Activated CD4-positive, alpha-beta memory T cell treated with anti-CD3 and anti-CD28 coated beads, Interleukin-2, amount 10 ng/mL, durations not matched to agents 7 days and 5 days (primary cell): ENCODE measurements at regions not wholly inside any gene's neighbourhood (a gene's known extent, or its start where the extent isn't known, plus 50 kb on each side); places are given as distances from the start of the nearest gene placed in this dataset.
"Not testable (repeated sequence)": the region's sequence is repeated elsewhere in the genome, so short reads cannot be mapped to it uniquely, and the experiment has no call there.

Experiments
- CTCF ChIA-PET: fragments of 350-600 bp; sonication (Branson Sonifier 250); formaldehyde crosslinking; loops from one replicate; lab custom pipeline; 2021; ENCODE audit warnings: antibody characterized with exemption, inconsistent platforms; lab: Charles Lee
- POLR2A ChIA-PET: fragments of 350-600 bp; sonication (Branson Sonifier 250); formaldehyde crosslinking; loops from one replicate; lab custom pipeline; 2021; ENCODE audit warnings: antibody characterized with exemption; lab: Charles Lee
- DNase-seq: peaks from one replicate; pipeline ENCODE4 v3.0.0-alpha.2; 2020
- H3K27ac Mint-ChIP-seq: one replicate; pipeline ENCODE4 v1.8.0; 2021; ENCODE audit warnings: mild to moderate bottlenecking, mixed read lengths
- H3K27me3 Mint-ChIP-seq: one replicate; pipeline ENCODE4 v1.8.0; 2021; ENCODE audit warnings: mixed read lengths
- H3K36me3 Mint-ChIP-seq: one replicate; pipeline ENCODE4 v1.8.0; 2021; ENCODE audit warnings: low read depth, mixed read lengths
- H3K4me1 Mint-ChIP-seq: one replicate; pipeline ENCODE4 v1.8.0; 2021; ENCODE audit warnings: mixed read lengths
- H3K4me3 Mint-ChIP-seq: one replicate; pipeline ENCODE4 v1.8.0; 2021; ENCODE audit warnings: mild to moderate bottlenecking, mixed read lengths
- H3K9me3 Mint-ChIP-seq: one replicate; pipeline ENCODE4 v1.8.0; 2021; ENCODE audit warnings: mixed read lengths

DNA sequence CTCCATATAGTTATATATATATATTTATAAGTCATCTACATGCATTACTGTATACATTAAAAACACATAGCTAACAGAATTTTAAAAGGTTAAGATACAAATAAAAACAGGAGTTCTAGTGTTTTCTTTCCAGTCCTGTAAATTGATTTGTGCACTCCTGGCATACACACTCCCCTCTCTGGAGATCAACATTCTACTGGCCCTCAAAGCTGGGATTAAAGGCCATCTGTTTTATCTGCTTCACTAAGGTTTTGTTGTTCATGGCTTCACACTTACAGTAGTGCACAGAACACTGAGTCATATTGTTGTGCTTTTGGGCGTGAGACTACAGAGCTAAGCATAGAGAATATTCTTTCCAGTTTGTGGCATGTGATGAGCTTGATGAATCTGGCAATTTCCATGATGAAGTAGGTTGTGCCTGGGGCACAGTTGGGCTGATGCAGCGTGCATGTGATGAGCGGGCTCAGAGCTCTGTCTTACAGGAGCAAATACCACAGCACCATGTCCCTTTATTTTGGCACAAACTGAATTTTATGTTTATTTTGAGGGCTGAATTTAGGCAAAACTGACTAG, 98.2 kb downstream of the TAF11L14 start:
- no peak overlapping the region for H3K4me3 Mint-ChIP-seq
- peaks cover 2% of the 10 kb centered on the region for H3K9me3 Mint-ChIP-seq
- no peaks in the 10 kb centered on the region for H3K4me1 Mint-ChIP-seq
- ChIA-PET POLR2A (no interaction called here), CTCF (no interaction called here)
- H3K36me3 Mint-ChIP-seq, result no peaks in the 10 kb centered on the region
- no peak for DNase-seq
- no peak overlapping the region for H3K27ac Mint-ChIP-seq
- no peaks in the 10 kb centered on the region for H3K27me3 Mint-ChIP-seq

DNA sequence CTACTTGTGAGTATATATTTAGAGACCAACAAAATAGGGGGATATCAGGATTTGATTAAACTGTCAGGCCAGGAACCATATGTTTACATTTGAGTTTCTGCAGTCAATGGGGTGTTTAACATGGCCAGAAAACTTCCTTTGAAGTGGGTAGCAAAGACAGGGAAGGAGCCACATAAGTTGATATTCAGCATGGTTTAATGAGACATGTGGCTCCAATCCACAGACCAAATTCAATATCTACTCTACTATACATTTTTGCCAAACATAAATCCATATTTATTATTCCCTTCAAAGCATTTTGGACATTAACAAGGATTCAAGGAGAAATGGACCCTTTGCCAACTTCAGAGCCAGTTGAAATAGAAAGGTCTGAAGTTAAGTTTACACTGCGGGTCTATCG, 99.8 kb downstream of the TAF11L14 start:
- POLR2A ChIA-PET, result no interaction called here
- Mint-ChIP-seq H3K27me3 (no peaks in the 10 kb centered on the region), H3K4me3 (no peak overlapping the region)

DNA sequence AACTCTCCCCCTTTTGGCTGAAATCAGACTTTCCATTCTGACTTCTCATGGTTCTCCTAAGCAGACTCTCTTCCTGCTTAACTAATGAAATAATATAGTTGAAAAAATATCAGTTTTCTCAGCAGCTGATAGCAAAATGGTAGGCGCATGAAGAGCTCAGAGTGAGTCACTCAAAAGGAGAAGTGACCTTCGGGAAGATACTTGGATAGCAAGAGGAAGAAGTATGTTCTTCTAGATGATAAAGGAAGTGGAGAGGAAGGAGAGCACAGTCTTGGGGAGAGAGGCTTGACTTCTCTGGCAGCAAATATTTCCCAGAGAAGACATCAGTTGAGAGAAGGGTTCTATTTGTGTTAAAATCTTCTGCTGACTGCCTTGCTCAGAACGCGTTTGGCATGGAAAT, 101.5 kb downstream of the TAF11L14 start:
- H3K36me3 Mint-ChIP-seq, result no peaks in the 10 kb centered on the region
- H3K4me1 Mint-ChIP-seq, result no peaks in the 10 kb centered on the region
- H3K9me3 Mint-ChIP-seq, result peaks cover 8% of the 10 kb centered on the region
- H3K4me3 Mint-ChIP-seq, result no peak overlapping the region
- DNase-seq, result no peak
- no peak overlapping the region for H3K27ac Mint-ChIP-seq
- ChIA-PET POLR2A (no interaction called here), CTCF (no interaction called here)
- H3K27me3 Mint-ChIP-seq, result no peaks in the 10 kb centered on the region

More for the DNA sequence above, 99.8 kb downstream of the TAF11L14 start:
- no peaks in the 10 kb centered on the region for H3K4me1 Mint-ChIP-seq
- H3K27ac Mint-ChIP-seq, result no peak overlapping the region
- CTCF ChIA-PET, result no interaction called here
- peaks cover 6% of the 10 kb centered on the region for H3K9me3 Mint-ChIP-seq
- no peak for DNase-seq
- H3K36me3 Mint-ChIP-seq, result no peaks in the 10 kb centered on the region

DNA sequence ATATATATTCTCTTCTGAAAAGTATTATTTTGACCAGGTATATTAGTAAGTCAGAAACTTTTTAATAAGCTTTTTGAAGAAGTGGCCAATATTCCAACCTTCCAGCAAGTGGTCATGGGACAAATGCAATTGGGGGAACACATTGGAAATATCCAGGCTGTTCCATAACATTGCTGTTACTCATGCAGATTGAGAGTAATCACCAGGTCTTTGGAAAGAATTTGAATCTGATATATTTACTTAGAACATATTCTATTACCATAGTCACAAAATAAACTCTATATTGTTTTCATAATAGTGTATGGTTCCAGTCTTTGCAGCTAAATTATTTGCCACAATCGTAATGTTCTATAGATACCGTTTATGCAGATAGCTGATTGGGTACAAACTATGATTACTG, 102.8 kb downstream of the TAF11L14 start:
- Mint-ChIP-seq H3K27me3 (no peaks in the 10 kb centered on the region), H3K4me3 (no peak overlapping the region), H3K9me3 (peaks cover 8% of the 10 kb centered on the region), H3K27ac (no peak overlapping the region), H3K36me3 (no peaks in the 10 kb centered on the region), H3K4me1 (no peaks in the 10 kb centered on the region)
- POLR2A ChIA-PET, result no interaction called here
- CTCF ChIA-PET, result no interaction called here
- DNase-seq, result no peak

DNA sequence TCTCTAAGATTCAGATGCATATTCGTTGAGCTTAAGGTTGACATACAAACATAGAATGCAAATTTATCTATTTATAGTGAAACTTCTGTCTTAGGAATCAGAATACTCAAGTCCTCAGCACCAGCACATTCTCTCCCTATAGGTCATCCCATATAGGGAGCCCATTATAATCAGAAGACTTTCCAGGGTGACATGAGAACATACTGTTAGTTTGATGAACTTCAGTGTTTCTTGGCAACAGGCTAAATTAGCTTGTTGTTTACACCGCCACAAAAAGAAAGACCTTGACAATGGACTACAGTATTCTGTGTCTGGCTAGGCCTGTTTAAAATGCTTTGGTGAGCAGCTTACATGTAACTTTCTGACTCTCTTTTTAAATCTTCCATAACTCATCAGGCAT, 104.2 kb downstream of the TAF11L14 start:
- no peaks in the 10 kb centered on the region for H3K27me3 Mint-ChIP-seq
- H3K36me3 Mint-ChIP-seq, result no peaks in the 10 kb centered on the region
- H3K4me3 Mint-ChIP-seq, result no peak overlapping the region
- ChIA-PET CTCF (no interaction called here), POLR2A (no interaction called here)
- DNase-seq, result no peak
- no peak overlapping the region for H3K27ac Mint-ChIP-seq
- peaks cover 8% of the 10 kb centered on the region for H3K9me3 Mint-ChIP-seq
- no peaks in the 10 kb centered on the region for H3K4me1 Mint-ChIP-seq

DNA sequence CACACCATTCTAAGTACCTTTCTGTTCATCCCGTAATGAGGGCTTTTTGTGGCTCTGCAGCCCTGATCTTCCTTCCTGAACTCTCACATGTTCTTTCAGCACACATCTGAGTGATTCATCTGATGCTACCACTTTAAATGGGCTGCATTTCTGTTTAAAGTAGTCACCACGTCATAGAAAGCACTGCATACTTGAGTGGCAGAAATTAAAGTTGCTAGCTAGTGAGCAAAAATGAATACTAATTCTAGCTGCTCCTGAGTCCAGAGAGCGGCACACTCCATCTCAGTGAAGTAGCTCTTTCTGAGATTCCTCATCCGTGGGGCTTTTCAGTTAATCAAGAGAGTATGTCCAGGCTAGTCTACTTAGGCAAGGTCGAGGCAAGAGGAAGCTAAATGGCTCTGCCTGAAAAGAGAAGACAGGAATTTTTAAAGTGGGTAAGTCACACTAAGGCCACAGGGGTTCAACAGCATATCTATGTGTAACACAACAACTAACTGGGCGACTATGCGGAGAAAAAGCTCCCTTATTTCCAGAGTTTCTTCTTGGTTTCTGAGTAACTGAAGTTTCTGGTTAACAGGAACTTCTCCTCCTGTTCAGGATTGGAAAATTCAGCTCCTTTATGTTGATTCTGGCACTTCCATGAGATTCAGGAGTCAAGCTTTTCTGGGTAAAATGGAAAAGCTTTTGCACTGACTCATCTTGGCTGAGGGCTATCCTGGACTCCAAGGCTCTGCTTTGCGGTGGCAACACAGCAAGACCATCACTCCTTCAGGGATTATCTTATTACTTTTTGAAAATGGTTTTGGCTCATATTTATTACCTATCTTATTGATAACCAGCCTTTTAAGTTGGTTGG, 109.5 kb downstream of the TAF11L14 start:
- CTCF ChIA-PET, result no interaction called here
- POLR2A ChIA-PET, result no interaction called here
- Mint-ChIP-seq H3K36me3 (no peaks in the 10 kb centered on the region), H3K27ac (no peak overlapping the region), H3K4me3 (no peak overlapping the region), H3K4me1 (no peaks in the 10 kb centered on the region), H3K9me3 (peaks cover 13% of the 10 kb centered on the region), H3K27me3 (no peaks in the 10 kb centered on the region)
- DNase-seq, result no peak

DNA sequence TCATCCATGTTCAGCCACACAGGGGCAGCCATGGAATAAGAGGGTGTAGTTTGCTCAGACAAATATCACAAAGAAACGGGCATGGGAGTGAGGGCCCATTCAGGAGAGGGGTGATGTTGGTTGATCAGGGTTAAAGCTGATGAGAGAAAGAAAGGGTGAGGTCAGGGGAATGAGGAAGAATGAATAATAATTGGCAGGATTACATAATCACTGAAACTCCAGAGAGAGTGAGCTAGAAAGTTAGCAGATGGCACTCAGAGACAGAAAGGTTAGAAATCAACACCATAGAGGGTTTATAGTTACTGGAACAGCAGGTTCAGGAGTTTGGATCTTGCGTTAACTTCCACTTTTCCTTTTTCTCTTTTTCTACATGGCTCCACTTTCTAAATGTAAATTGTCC, 113.9 kb downstream of the TAF11L14 start:
- Mint-ChIP-seq H3K36me3 (no peaks in the 10 kb centered on the region), H3K27ac (no peak overlapping the region), H3K4me1 (no peaks in the 10 kb centered on the region), H3K27me3 (no peaks in the 10 kb centered on the region), H3K4me3 (no peak overlapping the region), H3K9me3 (peaks cover 8% of the 10 kb centered on the region)
- CTCF ChIA-PET, result no interaction called here
- DNase-seq, result no peak
- POLR2A ChIA-PET, result no interaction called here

DNA sequence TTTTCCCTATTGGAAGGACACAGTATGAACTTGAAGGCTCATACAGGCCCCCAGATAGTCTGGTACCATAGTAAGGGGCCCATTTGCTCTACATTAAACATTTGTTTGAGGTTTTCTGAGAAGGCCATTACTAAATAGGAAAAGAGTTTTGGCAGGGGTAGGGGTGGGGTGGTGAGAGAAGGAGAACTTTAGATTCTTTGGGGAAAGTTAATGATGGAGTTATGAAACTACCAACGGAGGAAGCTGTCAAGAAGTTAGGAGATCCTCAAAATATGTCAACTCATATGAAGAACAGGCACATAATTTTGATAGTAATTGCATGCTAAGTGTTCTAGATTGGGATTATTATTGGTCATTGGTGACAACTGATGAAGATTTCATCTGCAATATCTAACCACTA, 114.7 kb downstream of the TAF11L14 start:
- Mint-ChIP-seq H3K36me3 (no peaks in the 10 kb centered on the region), H3K27me3 (no peaks in the 10 kb centered on the region), H3K4me1 (no peaks in the 10 kb centered on the region), H3K27ac (no peak overlapping the region), H3K4me3 (no peak overlapping the region), H3K9me3 (peaks cover 3% of the 10 kb centered on the region)
- ChIA-PET POLR2A (no interaction called here), CTCF (no interaction called here)
- no peak for DNase-seq

DNA sequence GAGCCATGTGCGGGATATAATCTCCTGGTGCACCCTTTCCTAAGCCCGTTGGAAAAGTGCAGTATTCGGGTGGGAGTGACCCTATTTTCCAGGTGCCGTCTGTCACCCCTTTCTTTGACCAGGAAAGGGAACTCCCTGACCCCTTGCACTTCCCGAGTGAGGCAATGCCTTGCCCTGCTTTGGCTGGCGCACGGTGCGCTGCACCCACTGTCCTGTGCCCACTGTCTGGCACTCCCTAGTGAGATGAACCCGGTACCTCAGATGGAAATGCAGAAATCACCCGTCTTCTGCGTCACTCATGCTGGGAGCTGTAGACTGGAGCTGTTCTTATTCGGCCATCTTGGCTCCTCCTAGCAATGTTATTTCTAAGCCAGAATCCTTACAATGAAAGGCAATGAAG, 121.1 kb downstream of the TAF11L14 start:
- H3K9me3 Mint-ChIP-seq, result peaks cover 13% of the 10 kb centered on the region
- POLR2A ChIA-PET, DNase-seq, CTCF ChIA-PET, H3K27ac Mint-ChIP-seq, H3K27me3 Mint-ChIP-seq, H3K36me3 Mint-ChIP-seq, H3K4me3 Mint-ChIP-seq, H3K4me1 Mint-ChIP-seq: not testable (repeated sequence)

DNA sequence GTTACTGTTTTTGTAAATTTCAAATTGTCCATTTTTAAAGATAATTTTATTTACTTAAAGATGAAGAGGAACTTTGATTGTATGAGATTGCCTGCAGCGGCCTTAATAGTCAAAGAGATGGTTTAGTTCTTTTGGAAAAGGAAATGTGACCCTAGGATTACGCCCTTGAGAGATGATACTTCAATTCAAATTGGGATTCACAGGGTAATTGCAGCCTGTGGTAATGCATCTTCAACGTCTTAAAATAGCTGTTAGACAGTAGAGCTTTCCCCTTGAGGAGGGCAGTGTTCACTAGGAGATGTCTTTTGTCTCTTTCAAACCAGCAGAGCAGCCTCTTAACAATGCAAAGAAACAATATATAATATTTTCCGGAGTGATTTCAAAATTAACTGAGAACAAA, 127.1 kb downstream of the TAF11L14 start:
- CTCF ChIA-PET, result no interaction called here

DNA sequence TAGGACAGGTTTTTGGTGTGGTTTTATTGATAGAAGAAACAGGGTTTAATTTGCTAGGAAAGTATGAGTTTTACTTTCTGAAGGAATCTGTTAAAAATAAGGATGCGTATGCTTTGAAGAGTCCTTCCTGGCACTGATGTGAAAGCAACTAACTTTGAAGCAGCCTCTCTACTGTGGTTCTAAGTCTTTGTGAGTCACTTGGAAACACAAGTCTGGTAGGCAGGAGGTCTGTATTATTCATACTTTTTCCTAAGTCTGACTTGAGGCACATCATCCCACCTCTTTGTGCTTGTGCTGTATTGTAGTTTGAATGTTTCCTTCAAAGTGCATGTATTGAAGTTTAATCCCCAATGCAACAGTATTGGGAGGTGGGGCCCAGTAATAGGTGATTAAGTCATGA, 129.0 kb downstream of the TAF11L14 start:
- Mint-ChIP-seq H3K9me3 (peaks cover 14% of the 10 kb centered on the region), H3K27ac (no peak overlapping the region), H3K27me3 (no peaks in the 10 kb centered on the region), H3K4me1 (no peaks in the 10 kb centered on the region), H3K4me3 (no peak overlapping the region), H3K36me3 (no peaks in the 10 kb centered on the region)
- no peak for DNase-seq
- POLR2A ChIA-PET, result no interaction called here
- CTCF ChIA-PET, result no interaction called here

More for the DNA sequence above, 127.1 kb downstream of the TAF11L14 start:
- no peak overlapping the region for H3K4me3 Mint-ChIP-seq
- POLR2A ChIA-PET, result no interaction called here
- no peaks in the 10 kb centered on the region for H3K27me3 Mint-ChIP-seq
- H3K9me3 Mint-ChIP-seq, result peaks cover 15% of the 10 kb centered on the region
- H3K27ac Mint-ChIP-seq, result no peak overlapping the region
- no peaks in the 10 kb centered on the region for H3K36me3 Mint-ChIP-seq
- DNase-seq, result no peak
- H3K4me1 Mint-ChIP-seq, result no peaks in the 10 kb centered on the region

DNA sequence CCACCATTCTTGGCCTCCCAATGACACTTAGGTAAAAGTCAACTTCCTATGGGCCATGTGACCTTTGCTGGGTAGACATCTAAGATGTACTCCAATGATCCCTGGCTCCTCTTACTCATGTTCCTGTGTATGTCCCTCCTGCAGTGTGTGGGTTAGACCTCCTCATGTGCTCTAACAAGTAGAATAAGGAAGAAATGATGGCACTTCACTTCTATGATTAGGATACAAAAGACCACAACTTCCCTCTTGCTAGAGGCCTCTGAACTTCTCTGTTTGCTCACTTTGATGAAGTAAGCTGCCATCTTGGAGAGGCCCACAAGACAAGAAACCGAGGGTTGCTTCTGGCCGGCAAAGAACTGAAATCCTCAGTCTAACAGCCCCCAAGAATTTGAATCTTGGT, 131.8 kb downstream of the TAF11L14 start:
- ChIA-PET CTCF (interaction anchor here (0.5 kb wide), 1 partner anchor 547 kb away, joined by 3 read pairs; no protein-coding TSS in a partner anchor), POLR2A (no interaction called here)
- no peaks in the 10 kb centered on the region for H3K27me3 Mint-ChIP-seq
- no peak overlapping the region for H3K27ac Mint-ChIP-seq
- H3K4me1 Mint-ChIP-seq, result no peaks in the 10 kb centered on the region
- no peak for DNase-seq
- H3K36me3 Mint-ChIP-seq, result no peaks in the 10 kb centered on the region
- H3K4me3 Mint-ChIP-seq, result no peak overlapping the region
- peaks cover 11% of the 10 kb centered on the region for H3K9me3 Mint-ChIP-seq

DNA sequence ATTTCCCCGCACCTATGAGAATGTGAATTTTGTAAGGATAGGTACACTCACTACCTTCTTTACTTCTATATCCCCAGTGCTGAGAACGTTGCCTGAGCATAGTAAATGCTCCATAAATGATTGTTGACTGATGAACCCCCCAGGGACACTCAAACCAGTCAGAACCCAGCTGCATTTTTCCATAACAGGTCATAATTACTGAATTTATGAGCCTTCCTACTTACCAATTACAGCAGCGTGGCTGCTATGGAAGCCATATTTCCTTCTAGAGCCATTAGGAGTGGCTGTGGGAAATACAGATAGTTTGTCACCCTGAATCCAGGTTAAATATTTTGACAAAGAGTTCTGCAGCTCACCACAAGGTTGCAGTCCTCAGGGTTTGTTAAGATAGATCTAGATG, 135.0 kb downstream of the TAF11L14 start:
- POLR2A ChIA-PET, result no interaction called here
- no peak overlapping the region for H3K27ac Mint-ChIP-seq
- no peaks in the 10 kb centered on the region for H3K27me3 Mint-ChIP-seq
- no peak for DNase-seq
- H3K4me1 Mint-ChIP-seq, result no peaks in the 10 kb centered on the region
- CTCF ChIA-PET, result no interaction called here
- peaks cover 8% of the 10 kb centered on the region for H3K9me3 Mint-ChIP-seq
- no peak overlapping the region for H3K4me3 Mint-ChIP-seq
- no peaks in the 10 kb centered on the region for H3K36me3 Mint-ChIP-seq

DNA sequence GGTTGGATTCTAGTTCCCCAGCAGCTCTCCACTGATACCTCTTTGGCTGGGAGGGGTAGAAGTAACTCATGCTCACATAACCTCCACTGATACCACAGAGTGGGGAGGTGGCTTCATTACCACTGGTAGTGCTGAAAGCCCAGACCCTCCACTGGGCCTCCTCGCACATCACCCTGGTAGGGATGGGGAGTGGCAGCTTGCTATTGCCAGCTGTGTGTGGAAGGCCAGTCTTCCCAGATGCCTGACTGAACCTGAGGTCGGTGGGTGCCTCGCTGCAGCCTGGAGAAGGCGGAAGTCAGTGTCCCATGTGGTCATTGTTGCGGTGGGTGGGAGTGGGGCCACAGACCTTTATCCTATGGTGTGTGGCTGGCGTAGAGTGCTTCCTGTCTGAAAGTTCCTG, 138.0 kb downstream of the TAF11L14 start:
- ChIA-PET CTCF (no interaction called here), POLR2A (no interaction called here)
- Mint-ChIP-seq H3K27ac (no peak overlapping the region), H3K36me3 (no peaks in the 10 kb centered on the region), H3K9me3 (no peaks in the 10 kb centered on the region), H3K27me3 (no peaks in the 10 kb centered on the region), H3K4me3 (no peak overlapping the region), H3K4me1 (no peaks in the 10 kb centered on the region)
- DNase-seq, result no peak
